WTC11 (cell line): ENCODE measurements at regions not wholly inside any gene's neighbourhood (a gene's known extent, or its start where the extent isn't known, plus 50 kb on each side); places are given as distances from the start of the nearest gene placed in this dataset.

ENCODE experiments used
- ATAC-seq: fragments of 200-7000 bp; cut with Tn5 transposase; 2 replicates; pipeline ENCODE4 v1.10.0; 2021; ENCODE audit warnings: mild to moderate bottlenecking, moderate library complexity
- CTCF ChIA-PET: fragments of 300-600 bp; sonication (Branson Sonifier 250); formaldehyde crosslinking; loops from one replicate; lab custom pipeline; 2021; ENCODE audit warnings: antibody characterized with exemption; lab: Charles Lee
- POLR2A ChIA-PET: fragments of 350-600 bp; sonication (Branson Sonifier 250); formaldehyde crosslinking; loops from one replicate; lab custom pipeline; 2021; ENCODE audit warnings: antibody characterized with exemption; lab: Charles Lee
- DNase-seq: peaks from one replicate; pipeline ENCODE4 v3.0.0; 2021; ENCODE audit warnings: low spot score
- H3K27ac Mint-ChIP-seq: 2 replicates; pipeline ENCODE4 v1.8.0; 2021; ENCODE audit warnings: mixed read lengths
- H3K27me3 Mint-ChIP-seq: 2 replicates; pipeline ENCODE4 v1.8.0; 2021; ENCODE audit warnings: low read depth, mild to moderate bottlenecking, moderate library complexity, mixed read lengths
- H3K36me3 Mint-ChIP-seq: 2 replicates; pipeline ENCODE4 v1.8.0; 2021; ENCODE audit warnings: mixed read lengths
- H3K4me1 Mint-ChIP-seq: 2 replicates; pipeline ENCODE4 v1.8.0; 2022; ENCODE audit warnings: mixed read lengths
- H3K4me3 Mint-ChIP-seq: 2 replicates; pipeline ENCODE4 v1.8.0; 2021; ENCODE audit warnings: mild to moderate bottlenecking, moderate library complexity, mixed read lengths
- H3K9me3 Mint-ChIP-seq: 2 replicates; pipeline ENCODE4 v1.8.0; 2021; ENCODE audit warnings: mixed read lengths
- ATF2 ChIP-seq: sonication (generic); formaldehyde crosslinking; IDR thresholded peaks from 2 replicates; pipeline ENCODE4 v1.8.1; 2022; ENCODE audit warnings: low read depth, missing genetic modification reagents, borderline replicate concordance
- CDX4 ChIP-seq: fragments of 250-450 bp; sonication (Bioruptor Pico); IDR thresholded peaks from 2 replicates; pipeline ENCODE4 v1.9.0; 2021; ENCODE audit warnings: moderate library complexity, mild to moderate bottlenecking, inconsistent platforms, borderline replicate concordance
- CREB1 ChIP-seq: sonication (generic); formaldehyde crosslinking; IDR thresholded peaks from 2 replicates; pipeline ENCODE4 v1.8.0; 2023; ENCODE audit warnings: mild to moderate bottlenecking, missing genetic modification reagents
- CREM ChIP-seq: sonication (generic); formaldehyde crosslinking; IDR thresholded peaks from 2 replicates; pipeline ENCODE4 v1.8.1; 2022; ENCODE audit warnings: mild to moderate bottlenecking, missing genetic modification reagents, moderate library complexity
- EMX1 ChIP-seq: fragments of 250-450 bp; sonication (Bioruptor Pico); IDR thresholded peaks from 2 replicates; pipeline ENCODE4 v1.8.0; 2021; ENCODE audit warnings: mild to moderate bottlenecking
- ETV6 ChIP-seq: sonication (generic); formaldehyde crosslinking; IDR thresholded peaks from 2 replicates; pipeline ENCODE4 v1.8.1; 2022; ENCODE audit warnings: mild to moderate bottlenecking, missing genetic modification reagents
- HMGXB4 ChIP-seq: sonication (generic); formaldehyde crosslinking; IDR thresholded peaks from 2 replicates; pipeline ENCODE4 v1.8.1; 2023; ENCODE audit warnings: mild to moderate bottlenecking, moderate library complexity, missing genetic modification reagents
- IRF1 ChIP-seq: sonication (generic); formaldehyde crosslinking; IDR thresholded peaks from 2 replicates; pipeline ENCODE4 v1.8.0; 2023; ENCODE audit warnings: missing genetic modification reagents
- IRF2 ChIP-seq: sonication (generic); formaldehyde crosslinking; IDR thresholded peaks from 2 replicates; pipeline ENCODE4 v1.8.0; 2022; ENCODE audit warnings: low read depth, missing genetic modification reagents, borderline replicate concordance
- MXD4 ChIP-seq: fragments of 250-450 bp; sonication (Bioruptor Pico); IDR thresholded peaks from 2 replicates; pipeline ENCODE4 v1.8.0; 2021; ENCODE audit warnings: mild to moderate bottlenecking, moderate library complexity, borderline replicate concordance
- NR3C1 ChIP-seq: sonication (generic); formaldehyde crosslinking; conservative IDR thresholded peaks from 2 replicates; pipeline ENCODE4 v1.8.1; 2023; ENCODE audit warnings: low read depth, mild to moderate bottlenecking, missing genetic modification reagents
- SOX15 ChIP-seq: fragments of 250-450 bp; sonication (Bioruptor Pico); IDR thresholded peaks from 2 replicates; pipeline ENCODE4 v1.9.0; 2021; ENCODE audit warnings: mild to moderate bottlenecking
- TCF7 ChIP-seq: sonication (generic); formaldehyde crosslinking; IDR thresholded peaks from 2 replicates; pipeline ENCODE4 v1.8.0; 2022; ENCODE audit warnings: mild to moderate bottlenecking, low read depth, missing genetic modification reagents, moderate library complexity
- TP53 ChIP-seq: sonication (generic); formaldehyde crosslinking; IDR thresholded peaks from 2 replicates; pipeline ENCODE4 v1.8.1; 2023; ENCODE audit warnings: mild to moderate bottlenecking, missing genetic modification reagents
- USF2 ChIP-seq: sonication (generic); formaldehyde crosslinking; IDR thresholded peaks from 2 replicates; pipeline ENCODE4 v1.8.1; 2023; ENCODE audit warnings: mild to moderate bottlenecking, missing genetic modification reagents, moderate library complexity
- ZBTB21 ChIP-seq: sonication (generic); formaldehyde crosslinking; IDR thresholded peaks from 2 replicates; pipeline ENCODE4 v1.8.1; 2023; ENCODE audit warnings: mild to moderate bottlenecking, missing genetic modification reagents, borderline replicate concordance
- ZBTB43 ChIP-seq: sonication (generic); formaldehyde crosslinking; IDR thresholded peaks from 2 replicates; pipeline ENCODE4 v1.8.1; 2023; ENCODE audit warnings: mild to moderate bottlenecking, missing genetic modification reagents
- ZMAT4 ChIP-seq: fragments of 250-450 bp; sonication (Bioruptor Pico); IDR thresholded peaks from 2 replicates; pipeline ENCODE4 v1.9.0; 2021; ENCODE audit warnings: mild to moderate bottlenecking
- ZNF121 ChIP-seq: sonication (generic); formaldehyde crosslinking; IDR thresholded peaks from 2 replicates; pipeline ENCODE4 v1.8.0; 2023; ENCODE audit warnings: missing genetic modification reagents
- ZNF263 ChIP-seq: sonication (generic); formaldehyde crosslinking; IDR thresholded peaks from 2 replicates; pipeline ENCODE4 v1.8.1; 2022; ENCODE audit warnings: low read depth, mild to moderate bottlenecking, moderate library complexity, missing genetic modification reagents
- ZNF317 ChIP-seq: sonication (generic); formaldehyde crosslinking; IDR thresholded peaks from 2 replicates; pipeline ENCODE4 v1.8.1; 2023; ENCODE audit warnings: low read depth, mild to moderate bottlenecking, moderate library complexity, missing genetic modification reagents, borderline replicate concordance

- TF ChIP-seq TCF7: no peak
- TF ChIP-seq ZBTB43 (CRISPR knock-in tag): no peak
- TF ChIP-seq CREB1 (CRISPR knock-in tag): no peak
- TF ChIP-seq ZMAT4 (CRISPR knock-in tag): no peak
- TF ChIP-seq ETV6 (CRISPR knock-in tag): no peak
- TF ChIP-seq IRF1 (CRISPR knock-in tag): no peak
- no peak for TF ChIP-seq USF2 (CRISPR knock-in tag)
- TF ChIP-seq SOX15 (CRISPR knock-in tag): no peak
- ChIA-PET POLR2A (no interaction called here), CTCF (interaction anchor here (1.4 kb wide), 1 partner anchor 22 kb away, joined by 3 read pairs; no protein-coding TSS in a partner anchor)
- Mint-ChIP-seq H3K27ac (no peak overlapping the region), H3K9me3 (peaks cover 20% of the 10 kb centered on the region), H3K27me3 (no peaks in the 10 kb centered on the region), H3K4me1 (peaks cover 10% of the 10 kb centered on the region), H3K36me3 (peaks cover 9% of the 10 kb centered on the region; the same call in 1 of the 2 replicates), H3K4me3 (no peak overlapping the region)
- DNase-seq: no peak
- no peak for ATAC-seq
Measured at GRCh38 chr2:63658176-63658968, 69.6 kb downstream of the MDH1 start.

- DNase-seq: no peak
- peaks cover 20% of the 10 kb centered on the region for H3K9me3 Mint-ChIP-seq
- peaks cover 10% of the 10 kb centered on the region for H3K4me1 Mint-ChIP-seq
- no peak overlapping the region for H3K4me3 Mint-ChIP-seq
- H3K36me3 Mint-ChIP-seq: no peaks in the 10 kb centered on the region
- CTCF ChIA-PET: interaction anchor here (1.4 kb wide), 1 partner anchor 20 kb away, joined by 3 read pairs; no protein-coding TSS in a partner anchor
- H3K27ac Mint-ChIP-seq: no peak overlapping the region
- TF ChIP-seq ZBTB21 (no peak), ZNF263 (no peak), ZMAT4 (CRISPR knock-in tag) (no peak), TP53 (CRISPR knock-in tag) (no peak), MXD4 (CRISPR knock-in tag) (no peak), CREM (no peak), IRF2 (CRISPR knock-in tag) (no peak)
- TF ChIP-seq, all 79 proteins: peak for 0
- POLR2A ChIA-PET: no interaction called here
- H3K27me3 Mint-ChIP-seq: no peaks in the 10 kb centered on the region
- ATAC-seq: no peak
Measured at GRCh38 chr2:63660060-63660459, 71.3 kb downstream of the MDH1 start.

GRCh38 chr2:63661076-63661475 lies 72.3 kb downstream of the MDH1 start:
- CTCF ChIA-PET: no interaction called here
- peaks cover 10% of the 10 kb centered on the region for H3K4me1 Mint-ChIP-seq
- H3K27me3 Mint-ChIP-seq: no peaks in the 10 kb centered on the region
- peaks cover 23% of the 10 kb centered on the region for H3K9me3 Mint-ChIP-seq
- ATAC-seq (no peak), DNase-seq (no peak)
- POLR2A ChIA-PET: no interaction called here
- no peak overlapping the region for H3K4me3 Mint-ChIP-seq
- no peaks in the 10 kb centered on the region for H3K36me3 Mint-ChIP-seq
- H3K27ac Mint-ChIP-seq: no peak overlapping the region
- no peak for TF ChIP-seq HMGXB4 (CRISPR knock-in tag)
- TF ChIP-seq ATF2: no peak
- TF ChIP-seq CDX4 (CRISPR knock-in tag): no peak
- TF ChIP-seq EMX1 (CRISPR knock-in tag): no peak
- no peak for TF ChIP-seq ZNF121 (CRISPR knock-in tag)
- no peak for TF ChIP-seq ZNF317 (CRISPR knock-in tag)
- no peak for TF ChIP-seq NR3C1 (CRISPR knock-in tag)
